ENCODE measurements at regions not wholly inside any gene's neighbourhood (a gene's known extent, or its start where the extent isn't known, plus 50 kb on each side); places are given as distances from the start of the nearest gene placed in this dataset.

DNA sequence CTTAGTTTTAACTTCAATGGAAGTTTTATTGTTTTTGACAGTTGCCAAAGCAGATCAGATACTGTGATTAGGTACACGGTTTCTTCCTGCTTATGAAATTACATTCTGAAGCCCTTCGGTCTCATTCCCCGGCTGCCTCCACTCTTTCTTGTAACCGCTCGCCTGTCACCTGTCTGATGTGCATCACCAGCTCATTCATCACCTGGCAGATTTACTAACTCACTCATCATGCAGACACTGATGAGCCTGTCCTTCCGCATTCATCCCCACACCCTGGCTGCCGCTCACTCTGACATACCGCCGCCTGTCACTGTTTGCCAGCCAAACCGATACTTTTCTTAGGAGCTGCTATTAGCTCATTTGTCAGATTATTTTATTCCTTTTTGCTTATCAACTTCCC, 82.8 kb upstream of the NSMCE3 start:
- no peak for DNase-seq

DNA sequence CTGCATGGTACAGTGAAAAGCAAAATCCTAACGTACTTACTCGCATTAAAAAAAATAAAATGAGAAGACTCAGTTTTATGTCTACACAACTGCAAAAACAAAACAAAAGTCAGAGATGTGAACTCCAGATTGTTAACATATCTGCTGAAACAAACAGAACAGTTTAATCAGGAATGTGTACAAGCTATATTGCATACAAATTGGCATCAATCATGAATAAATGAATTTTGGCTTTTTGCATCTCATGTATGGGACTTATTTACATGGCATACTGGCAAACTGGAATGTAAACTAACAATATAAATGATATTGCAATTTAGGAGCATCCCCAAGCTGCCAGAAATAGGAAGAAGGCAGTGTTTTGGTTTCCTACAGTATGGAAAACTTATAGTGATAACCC, 79.6 kb upstream of the NSMCE3 start:
- no peak for DNase-seq

DNA sequence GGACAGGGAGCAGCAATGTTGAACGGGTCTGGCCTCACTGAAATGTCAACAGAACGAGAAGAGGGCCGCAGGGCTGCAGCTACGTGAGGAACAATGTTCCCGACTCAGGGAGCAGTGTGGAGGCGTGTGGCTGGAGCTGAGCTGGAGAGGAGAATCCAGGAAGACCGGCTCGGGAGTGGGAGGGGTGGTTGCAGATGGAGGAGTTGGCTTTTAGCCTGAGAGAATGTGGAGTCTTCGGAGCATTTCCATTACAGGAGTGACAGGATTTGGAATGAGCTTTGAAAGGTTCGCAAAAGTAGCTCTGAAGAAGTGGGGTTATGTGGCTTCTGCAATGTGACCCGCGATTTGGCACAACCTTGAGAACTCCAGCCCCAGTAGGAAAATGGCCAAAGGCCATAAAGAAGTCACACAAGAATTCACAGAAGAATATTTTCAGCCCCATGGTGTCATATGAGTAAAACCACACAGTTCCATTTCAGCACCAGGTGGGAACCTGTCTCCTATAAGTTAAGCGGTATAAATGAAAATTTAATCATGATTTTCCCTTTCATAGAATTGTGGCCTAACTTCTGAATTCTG, 78.8 kb upstream of the NSMCE3 start:
- DNase-seq = no peak

DNA sequence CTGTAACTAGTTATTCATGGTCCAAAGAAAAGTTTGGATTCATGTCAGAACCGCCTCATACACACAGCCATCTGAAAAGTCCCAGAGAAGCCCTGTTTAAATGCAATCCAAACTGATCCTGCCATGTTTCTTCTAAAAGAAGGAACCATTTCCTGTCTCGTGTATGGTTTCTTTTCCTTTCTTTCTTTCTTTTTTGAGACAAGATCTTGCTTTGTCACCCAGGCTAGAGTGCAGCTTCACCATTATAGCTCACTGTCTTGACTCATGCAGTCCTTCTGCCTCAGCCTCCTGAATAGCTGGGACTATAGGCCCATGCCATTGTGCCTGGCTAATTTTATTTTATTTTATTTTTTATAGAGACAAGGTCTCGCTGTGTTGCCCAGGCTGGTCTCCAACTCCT, 77.4 kb upstream of the NSMCE3 start:
- DNase-seq = no peak

- DNase-seq = no peak
Observed at GRCh38 chr15:29345549-29346525, 76.2 kb upstream of the NSMCE3 start.

- DNase-seq = no peak
Observed at GRCh38 chr15:29344474-29344873, 74.9 kb upstream of the NSMCE3 start.

- DNase-seq = no peak
Observed at GRCh38 chr15:29343229-29343628, 73.6 kb upstream of the NSMCE3 start.

DNA sequence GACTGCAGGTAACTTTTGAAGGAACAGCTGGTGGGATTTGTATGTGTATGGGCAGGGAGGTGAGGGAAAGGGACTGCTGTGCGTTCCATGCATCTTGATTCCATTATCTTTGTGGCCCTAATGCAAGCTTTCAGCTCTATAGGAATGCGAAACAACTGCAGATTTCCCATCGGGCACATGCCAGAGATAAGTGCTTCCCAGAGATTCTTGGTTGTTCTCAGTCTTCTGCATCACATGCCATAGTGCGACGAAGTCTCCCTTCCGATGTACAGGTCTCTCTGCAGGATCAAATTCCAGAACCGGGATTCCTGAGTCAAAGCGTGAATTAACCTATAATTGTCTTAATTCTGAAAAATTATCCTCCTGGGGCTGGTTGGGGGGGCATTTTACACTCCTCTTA, 72.6 kb upstream of the NSMCE3 start:
- DNase-seq = no peak

- no peak for DNase-seq
Observed at GRCh38 chr15:29337156-29337959, 67.7 kb upstream of the NSMCE3 start.

GRCh38 chr15:29334544-29334943, 64.9 kb upstream of the NSMCE3 start:
- DNase-seq = no peak

DNA sequence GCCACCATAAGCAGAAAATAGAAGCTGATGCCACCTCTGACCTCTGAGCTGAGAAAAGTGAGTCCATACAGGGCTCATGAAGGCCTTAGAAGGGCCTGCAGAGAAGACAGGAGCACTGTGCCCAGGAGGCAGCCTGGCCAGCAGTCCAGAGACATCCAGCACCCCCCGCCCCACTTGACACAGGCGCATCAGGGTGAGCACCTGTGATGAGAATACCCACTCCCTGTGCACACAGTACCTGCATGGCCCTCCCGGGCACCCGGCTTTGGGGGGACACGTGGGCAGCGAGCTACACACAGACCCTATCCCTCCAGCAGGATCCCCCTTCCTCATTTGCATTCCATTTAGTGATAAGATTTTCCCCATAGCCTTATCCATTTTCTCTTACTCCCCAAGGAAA, 63.6 kb upstream of the NSMCE3 start:
- no peak for DNase-seq

DNA sequence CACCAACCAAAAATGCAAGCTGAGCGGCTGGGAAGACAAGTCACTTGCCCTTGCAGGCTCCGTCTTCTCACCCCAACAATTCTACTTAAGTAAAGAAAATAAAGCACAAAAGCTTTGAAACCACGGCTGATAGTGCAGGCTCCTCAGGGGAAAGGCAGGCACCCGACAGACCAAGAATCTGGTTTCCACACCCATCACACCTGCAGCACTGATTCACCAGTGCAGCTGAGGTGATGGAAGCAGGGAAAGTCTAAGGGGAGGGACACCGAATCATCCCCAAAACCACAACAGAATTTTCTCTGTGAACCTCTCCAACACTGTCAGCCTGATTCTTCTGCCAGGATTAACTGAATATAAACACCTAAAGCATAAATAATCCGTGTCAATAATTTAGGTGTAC, 62.0 kb upstream of the NSMCE3 start:
- DNase-seq = no peak

GRCh38 chr15:29331071-29331470, 61.4 kb upstream of the NSMCE3 start:
- no peak for DNase-seq

DNA sequence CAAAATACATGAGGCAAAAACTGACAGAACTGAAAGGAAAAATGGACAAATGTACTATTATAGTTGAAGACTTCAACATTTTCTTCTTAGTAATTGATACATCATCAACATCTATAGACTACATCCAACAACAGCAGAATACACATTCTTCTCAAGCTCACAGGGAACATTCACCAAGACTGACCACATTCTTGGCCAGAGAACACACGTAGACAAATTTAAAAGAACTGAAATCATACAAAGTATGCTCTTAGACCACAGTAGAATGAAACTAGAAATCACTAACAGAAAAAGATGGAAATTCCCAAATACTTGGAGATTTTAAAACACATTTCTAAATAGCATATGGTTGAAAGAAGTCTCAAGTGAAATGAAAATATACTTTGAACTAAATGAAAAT, 55.1 kb upstream of the NSMCE3 start:
- DNase-seq = no peak

DNA sequence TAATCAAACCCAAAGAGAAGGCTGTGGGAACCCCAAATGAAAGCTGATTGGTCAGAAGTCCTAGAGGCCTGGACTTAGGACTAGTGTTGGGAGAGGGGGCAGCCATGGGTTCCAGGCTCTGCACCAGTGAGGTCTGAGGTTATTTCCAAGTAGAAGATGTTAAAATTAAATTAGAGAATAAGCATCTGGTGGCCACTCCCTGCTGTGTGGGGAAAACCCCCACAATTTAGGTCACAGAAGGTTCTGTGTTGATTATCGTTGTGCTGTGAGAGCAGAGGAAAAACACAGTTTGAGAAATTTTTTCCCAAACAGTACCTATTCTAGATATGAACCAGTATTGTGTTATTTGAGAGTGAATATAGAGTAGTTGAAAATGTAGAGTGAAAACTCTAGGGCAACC, 53.9 kb upstream of the NSMCE3 start:
- DNase-seq = no peak

- no peak for DNase-seq
Observed at GRCh38 chr15:29322415-29322814, 52.8 kb upstream of the NSMCE3 start.

- DNase-seq = no peak
Observed at GRCh38 chr15:29320420-29320819, 50.8 kb upstream of the NSMCE3 start.

- no peak for DNase-seq
Observed at GRCh38 chr15:29319823-29320222, 50.2 kb upstream of the NSMCE3 start.
